ENCODE measurements at regions not wholly inside any gene's neighbourhood (a gene's known extent, or its start where the extent isn't known, plus 50 kb on each side); places are given as distances from the start of the nearest gene placed in this dataset.

DNA sequence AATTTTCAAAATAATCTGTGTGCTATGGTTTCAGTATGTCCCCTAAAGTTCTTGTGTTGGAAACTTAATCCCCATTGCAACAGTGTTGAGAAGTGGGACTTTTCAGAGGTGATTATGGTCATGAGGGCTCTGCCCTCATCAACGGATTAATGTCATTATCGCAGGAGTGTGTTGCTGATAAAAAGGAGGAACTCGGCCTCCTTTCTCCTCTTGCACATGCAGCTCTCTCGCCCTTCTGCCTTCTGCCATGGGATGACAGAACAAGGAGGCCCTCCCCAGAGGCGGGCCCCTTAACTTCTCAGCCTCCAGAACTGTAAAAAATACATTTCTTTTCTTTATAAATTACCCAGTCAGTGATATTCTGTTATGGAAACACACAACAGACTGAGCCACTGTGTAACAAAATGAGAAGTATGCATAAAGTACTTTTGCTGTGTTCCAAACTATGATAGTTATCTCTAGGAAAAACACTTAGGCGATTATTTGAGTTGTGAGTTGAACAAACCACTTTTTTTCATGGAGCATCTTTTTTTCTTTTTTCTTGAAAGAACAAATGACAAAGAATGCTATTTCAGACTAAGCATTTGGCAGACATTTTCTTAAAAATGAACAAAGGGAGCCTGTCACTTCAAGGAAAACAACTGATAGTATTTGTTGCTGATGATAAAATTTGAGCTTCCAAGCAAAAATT, 134.8 kb upstream of the FUT8 start:
- TF ChIP-seq, protein P1, sequence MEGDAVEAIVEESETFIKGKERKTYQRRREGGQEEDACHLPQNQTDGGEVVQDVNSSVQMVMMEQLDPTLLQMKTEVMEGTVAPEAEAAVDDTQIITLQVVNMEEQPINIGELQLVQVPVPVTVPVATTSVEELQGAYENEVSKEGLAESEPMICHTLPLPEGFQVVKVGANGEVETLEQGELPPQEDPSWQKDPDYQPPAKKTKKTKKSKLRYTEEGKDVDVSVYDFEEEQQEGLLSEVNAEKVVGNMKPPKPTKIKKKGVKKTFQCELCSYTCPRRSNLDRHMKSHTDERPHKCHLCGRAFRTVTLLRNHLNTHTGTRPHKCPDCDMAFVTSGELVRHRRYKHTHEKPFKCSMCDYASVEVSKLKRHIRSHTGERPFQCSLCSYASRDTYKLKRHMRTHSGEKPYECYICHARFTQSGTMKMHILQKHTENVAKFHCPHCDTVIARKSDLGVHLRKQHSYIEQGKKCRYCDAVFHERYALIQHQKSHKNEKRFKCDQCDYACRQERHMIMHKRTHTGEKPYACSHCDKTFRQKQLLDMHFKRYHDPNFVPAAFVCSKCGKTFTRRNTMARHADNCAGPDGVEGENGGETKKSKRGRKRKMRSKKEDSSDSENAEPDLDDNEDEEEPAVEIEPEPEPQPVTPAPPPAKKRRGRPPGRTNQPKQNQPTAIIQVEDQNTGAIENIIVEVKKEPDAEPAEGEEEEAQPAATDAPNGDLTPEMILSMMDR (IDR thresholded peaks at IDR 0.05; ENCODE audit: borderline replicate concordance, extremely low read depth, low read length, poor library complexity, severe bottlenecking) = no peak
- no peak for TF ChIP-seq EZH2 (IDR thresholded peaks at IDR 0.05; ENCODE audit: borderline replicate concordance, low read depth, low read length, severe bottlenecking)

All from DND-41 (cell line).